Stimulated activated naive B cell treated with anti-CD40 and anti-IgM and Interleukin-4, amounts not matched to agents 10 μg/mL and 1 μg/mL and 100 μg/mL, for 72 hours (primary cell): ENCODE measurements at regions not wholly inside any gene's neighbourhood (a gene's known extent, or its start where the extent isn't known, plus 50 kb on each side); places are given as distances from the start of the nearest gene placed in this dataset.
A peak's percentile ranks its signal among the peaks of the same experiment; 100 is the strongest.

ENCODE experiments used
- ATAC-seq, 2 donors: fragments of 150-1000 bp; cut with Tn5 transposase; replicated peaks; 2 replicates each; pipeline ENCODE4 v1.10.0; 2021; ENCODE audit warnings: moderate library complexity in 1 of 2
- DNase-seq: peaks from one replicate; pipeline ENCODE4 v3.0.0; 2021
- H3K27ac Mint-ChIP-seq: one replicate; pipeline ENCODE4 v1.8.0; 2022; ENCODE audit warnings: mild to moderate bottlenecking, mixed read lengths
- H3K27me3 Mint-ChIP-seq, 2 donors: one replicate each; pipeline ENCODE4 v1.8.0; 2022; ENCODE audit warnings: mixed read lengths in 2 of 2
- H3K36me3 Mint-ChIP-seq, 2 donors: one replicate each; pipeline ENCODE4 v1.8.0; 2022; ENCODE audit warnings: mixed read lengths in 2 of 2, mild to moderate bottlenecking in 1 of 2
- H3K4me1 Mint-ChIP-seq, 2 donors: one replicate each; pipeline ENCODE4 v1.8.0; 2022; ENCODE audit warnings: mixed read lengths in 2 of 2, mild to moderate bottlenecking in 1 of 2
- H3K4me3 Mint-ChIP-seq, 2 donors: one replicate each; pipeline ENCODE4 v1.8.0; 2022; ENCODE audit warnings: mild to moderate bottlenecking in 2 of 2, mixed read lengths in 2 of 2, moderate library complexity in 1 of 2
- H3K9me3 Mint-ChIP-seq, 2 donors: one replicate each; pipeline ENCODE4 v1.8.0; 2022; ENCODE audit warnings: mixed read lengths in 2 of 2, mild to moderate bottlenecking in 1 of 2

- ATAC-seq = no peak
- peaks cover 4% of the 10 kb centered on the region in 2 donors for H3K9me3 Mint-ChIP-seq
- H3K4me1 Mint-ChIP-seq = no peaks in the 10 kb centered on the region
- no peaks in the 10 kb centered on the region for H3K36me3 Mint-ChIP-seq
- no peak overlapping the region for H3K4me3 Mint-ChIP-seq
- H3K27me3 Mint-ChIP-seq = no peaks in the 10 kb centered on the region
- H3K27ac Mint-ChIP-seq = no peak overlapping the region
- DNase-seq = no peak
Observed at GRCh38 chr10:107487284-107487683, 322.8 kb upstream of the SORCS1 start.

GRCh38 chr10:107485019-107485418, 320.5 kb upstream of the SORCS1 start:
- no peaks in the 10 kb centered on the region for H3K36me3 Mint-ChIP-seq
- H3K4me3 Mint-ChIP-seq = no peak overlapping the region
- peaks cover 4 to 7% of the 10 kb centered on the region in 2 donors for H3K9me3 Mint-ChIP-seq
- peaks cover 0 to under 1% of the 10 kb centered on the region in 2 donors for H3K4me1 Mint-ChIP-seq
- DNase-seq (no peak), ATAC-seq (no peak)
- no peaks in the 10 kb centered on the region for H3K27me3 Mint-ChIP-seq
- H3K27ac Mint-ChIP-seq = no peak overlapping the region

- Mint-ChIP-seq H3K27ac (no peak overlapping the region), H3K27me3 (no peaks in the 10 kb centered on the region), H3K4me1 (peaks cover 0 to 8% of the 10 kb centered on the region in 2 donors), H3K36me3 (no peaks in the 10 kb centered on the region), H3K9me3 (peaks cover 4 to 7% of the 10 kb centered on the region in 2 donors), H3K4me3 (no peak overlapping the region)
- ATAC-seq (no peak), DNase-seq (no peak)
Observed at GRCh38 chr10:107481881-107482280, 317.4 kb upstream of the SORCS1 start.

- Mint-ChIP-seq H3K4me3 (no peak overlapping the region), H3K27me3 (no peaks in the 10 kb centered on the region), H3K4me1 (peaks cover 1 to 8% of the 10 kb centered on the region in 2 donors), H3K27ac (no peak overlapping the region), H3K9me3 (peaks cover 4 to 7% of the 10 kb centered on the region in 2 donors), H3K36me3 (no peaks in the 10 kb centered on the region)
- ATAC-seq = no peak
- DNase-seq = no peak
Observed at GRCh38 chr10:107481224-107481623, 316.7 kb upstream of the SORCS1 start.

GRCh38 chr10:107480781-107481180, 316.3 kb upstream of the SORCS1 start:
- Mint-ChIP-seq H3K36me3 (no peaks in the 10 kb centered on the region), H3K27ac (no peak overlapping the region), H3K27me3 (no peaks in the 10 kb centered on the region), H3K4me1 (peaks cover 1 to 8% of the 10 kb centered on the region in 2 donors), H3K9me3 (peaks cover 4 to 7% of the 10 kb centered on the region in 2 donors), H3K4me3 (no peak overlapping the region)
- no peak for ATAC-seq
- DNase-seq = no peak

- no peak for DNase-seq
- H3K27ac Mint-ChIP-seq = no peak overlapping the region
- peak; percentile 67 to 79 for ATAC-seq
- H3K27me3 Mint-ChIP-seq = no peaks in the 10 kb centered on the region
- peaks cover 2 to 3% of the 10 kb centered on the region in 2 donors for H3K9me3 Mint-ChIP-seq
- H3K4me1 Mint-ChIP-seq = peaks cover 1 to 8% of the 10 kb centered on the region in 2 donors
- H3K36me3 Mint-ChIP-seq = no peaks in the 10 kb centered on the region
- no peak overlapping the region for H3K4me3 Mint-ChIP-seq
Observed at GRCh38 chr10:107477266-107477665, 312.8 kb upstream of the SORCS1 start.

- Mint-ChIP-seq H3K27ac (no peak overlapping the region), H3K4me3 (no peak overlapping the region)
Observed at GRCh38 chr10:107476408-107476807, 311.9 kb upstream of the SORCS1 start.

GRCh38 chr10:107474650-107475049, 310.1 kb upstream of the SORCS1 start:
- H3K4me3 Mint-ChIP-seq = no peak overlapping the region
- peaks cover 1 to 4% of the 10 kb centered on the region in 2 donors for H3K4me1 Mint-ChIP-seq
- no peak overlapping the region for H3K27ac Mint-ChIP-seq
- H3K36me3 Mint-ChIP-seq = no peaks in the 10 kb centered on the region
- ATAC-seq = no peak
- no peak for DNase-seq
- no peaks in the 10 kb centered on the region for H3K27me3 Mint-ChIP-seq
- H3K9me3 Mint-ChIP-seq = peaks cover 0 to 4% of the 10 kb centered on the region in 2 donors

More at GRCh38 chr10:107476408-107476807, 311.9 kb upstream of the SORCS1 start:
- peaks cover 0 to 2% of the 10 kb centered on the region in 2 donors for H3K9me3 Mint-ChIP-seq
- DNase-seq (no peak), ATAC-seq (no peak)
- peaks cover 1 to 8% of the 10 kb centered on the region in 2 donors for H3K4me1 Mint-ChIP-seq
- no peaks in the 10 kb centered on the region for H3K27me3 Mint-ChIP-seq
- no peaks in the 10 kb centered on the region for H3K36me3 Mint-ChIP-seq

- peaks cover 0 to 3% of the 10 kb centered on the region in 2 donors for H3K9me3 Mint-ChIP-seq
- no peak overlapping the region for H3K27ac Mint-ChIP-seq
- H3K27me3 Mint-ChIP-seq = no peaks in the 10 kb centered on the region
- H3K4me3 Mint-ChIP-seq = no peak overlapping the region
- DNase-seq (no peak), ATAC-seq (no peak)
- no peaks in the 10 kb centered on the region for H3K36me3 Mint-ChIP-seq
- H3K4me1 Mint-ChIP-seq = peaks cover 0 to 1% of the 10 kb centered on the region in 2 donors
Observed at GRCh38 chr10:107473225-107473624, 308.7 kb upstream of the SORCS1 start.

GRCh38 chr10:107471911-107472310, 307.4 kb upstream of the SORCS1 start:
- H3K4me1 Mint-ChIP-seq = peaks cover 0 to 1% of the 10 kb centered on the region in 2 donors
- DNase-seq (no peak), ATAC-seq (no peak)
- no peaks in the 10 kb centered on the region for H3K36me3 Mint-ChIP-seq
- H3K27ac Mint-ChIP-seq = no peak overlapping the region
- H3K4me3 Mint-ChIP-seq = no peak overlapping the region
- peaks cover 0 to 3% of the 10 kb centered on the region in 2 donors for H3K9me3 Mint-ChIP-seq
- no peaks in the 10 kb centered on the region for H3K27me3 Mint-ChIP-seq

- Mint-ChIP-seq H3K4me3 (no peak overlapping the region), H3K36me3 (no peaks in the 10 kb centered on the region), H3K27ac (no peak overlapping the region)
Observed at GRCh38 chr10:107453561-107453960, 289.1 kb upstream of the SORCS1 start.

GRCh38 chr10:107451047-107451446, 286.5 kb upstream of the SORCS1 start:
- Mint-ChIP-seq H3K27me3 (no peaks in the 10 kb centered on the region), H3K27ac (no peak overlapping the region), H3K9me3 (no peaks in the 10 kb centered on the region), H3K4me1 (peaks cover 3 to 14% of the 10 kb centered on the region in 2 donors), H3K4me3 (no peak overlapping the region), H3K36me3 (no peaks in the 10 kb centered on the region)
- no peak for DNase-seq
- ATAC-seq = peak in 1 of 2 donors; percentile 67

More at GRCh38 chr10:107453561-107453960, 289.1 kb upstream of the SORCS1 start:
- H3K27me3 Mint-ChIP-seq = no peaks in the 10 kb centered on the region
- ATAC-seq = no peak
- no peaks in the 10 kb centered on the region for H3K9me3 Mint-ChIP-seq
- DNase-seq = no peak
- H3K4me1 Mint-ChIP-seq = peaks cover 3 to 14% of the 10 kb centered on the region in 2 donors

GRCh38 chr10:107450056-107450455, 285.6 kb upstream of the SORCS1 start:
- DNase-seq = no peak
- no peaks in the 10 kb centered on the region for H3K27me3 Mint-ChIP-seq
- no peak for ATAC-seq
- no peak overlapping the region for H3K4me3 Mint-ChIP-seq
- no peak overlapping the region for H3K27ac Mint-ChIP-seq
- H3K4me1 Mint-ChIP-seq = peaks cover 3 to 14% of the 10 kb centered on the region in 2 donors
- H3K36me3 Mint-ChIP-seq = no peaks in the 10 kb centered on the region
- no peaks in the 10 kb centered on the region for H3K9me3 Mint-ChIP-seq

GRCh38 chr10:107444443-107444842, 279.9 kb upstream of the SORCS1 start:
- Mint-ChIP-seq H3K4me1 (no peaks in the 10 kb centered on the region), H3K4me3 (no peak overlapping the region), H3K27ac (no peak overlapping the region), H3K36me3 (no peaks in the 10 kb centered on the region), H3K9me3 (peaks cover 2 to 6% of the 10 kb centered on the region in 2 donors), H3K27me3 (no peaks in the 10 kb centered on the region)
- ATAC-seq = no peak
- DNase-seq = no peak

GRCh38 chr10:107443813-107444212, 279.3 kb upstream of the SORCS1 start:
- Mint-ChIP-seq H3K36me3 (no peaks in the 10 kb centered on the region), H3K27ac (no peak overlapping the region), H3K9me3 (peaks cover 2 to 6% of the 10 kb centered on the region in 2 donors), H3K4me1 (no peaks in the 10 kb centered on the region), H3K4me3 (no peak overlapping the region), H3K27me3 (no peaks in the 10 kb centered on the region)
- ATAC-seq (no peak), DNase-seq (no peak)

GRCh38 chr10:107443326-107443725, 278.8 kb upstream of the SORCS1 start:
- Mint-ChIP-seq H3K9me3 (peaks cover 2 to 6% of the 10 kb centered on the region in 2 donors), H3K4me3 (no peak overlapping the region), H3K36me3 (no peaks in the 10 kb centered on the region), H3K27me3 (no peaks in the 10 kb centered on the region), H3K4me1 (no peaks in the 10 kb centered on the region), H3K27ac (no peak overlapping the region)
- DNase-seq = no peak
- ATAC-seq = no peak
